Endothelial cell of umbilical vein (primary cell): ENCODE measurements at regions not wholly inside any gene's neighbourhood (a gene's known extent, or its start where the extent isn't known, plus 50 kb on each side); places are given as distances from the start of the nearest gene placed in this dataset.

ENCODE experiments used
- BruUV-seq: library from RNA; stranded (reverse); fragments of 400-500 nt; replicated peaks from 2 replicates; lab custom pipeline; 2021; lab: Mats Ljungman, UMichigan
- CTCF ChIA-PET: fragments of 300-600, 350-600 bp; sonication (Branson Sonifier 250); formaldehyde crosslinking; loops from one replicate; lab custom pipeline; 2021; ENCODE audit warnings: antibody characterized with exemption, inconsistent platforms; lab: Charles Lee
- POLR2A ChIA-PET: fragments of 300-600, 350-600 bp; sonication (Branson Sonifier 250); formaldehyde crosslinking; loops from one replicate; lab custom pipeline; 2021; ENCODE audit warnings: antibody characterized with exemption, inconsistent platforms; lab: Charles Lee
- DNase-seq: peaks from one replicate; pipeline ENCODE4 v3.0.0-alpha.2; 2011; ENCODE audit warnings: low read depth, low spot score
- FAIRE-seq: peaks from 2 replicates; lab custom pipeline; 2011; peaks lifted over from hg19 to GRCh38; lab: Jason Lieb, UNC
- H2AFZ ChIP-seq: 2 replicates; pipeline ENCODE4 v1.6.0; 2012; ENCODE audit warnings: low read depth, low read length, control low read depth, inconsistent platforms
- H3K27ac ChIP-seq: 2 replicates; pipeline ENCODE4 v1.5.1; 2011; ENCODE audit warnings: low read depth, mild to moderate bottlenecking, control low read depth, low read length, moderate library complexity; ENCODE audit not compliant: insufficient read depth
- H3K27me3 ChIP-seq, 2 experiments: 2 replicates each; pipeline versions ENCODE4 v1.6.0 to v1.6.1; 2011; ENCODE audit warnings: low read length in 2 of 2, mixed read lengths in 1 of 2; ENCODE audit not compliant: control insufficient read depth in 2 of 2, insufficient read depth in 2 of 2
- H3K36me3 ChIP-seq, 2 experiments: 2 replicates in 1 of 2; 3 replicates in 1 of 2; pipeline ENCODE4 v1.5.1; 2011; ENCODE audit warnings: low read length in 2 of 2, mild to moderate bottlenecking in 1 of 2, moderate library complexity in 1 of 2; ENCODE audit not compliant: control insufficient read depth in 2 of 2, insufficient read depth in 2 of 2; ENCODE audit errors: extremely low read depth in 1 of 2
- H3K4me1 ChIP-seq: 3 replicates; pipeline ENCODE4 v1.5.1; 2011; ENCODE audit warnings: mild to moderate bottlenecking, low read length; ENCODE audit not compliant: control insufficient read depth, insufficient read depth; ENCODE audit errors: extremely low read depth
- H3K4me2 ChIP-seq: 2 replicates; pipeline ENCODE4 v1.6.1; 2011; ENCODE audit warnings: low read length, control low read depth, mixed read lengths; ENCODE audit not compliant: insufficient read depth
- H3K4me3 ChIP-seq, 3 experiments: fragments of 200-600 bp in 1 of 3; sonication (generic), shearing (Covaris generic) in 1 of 3; replicated peaks in 1 of 3; 2 replicates each; pipeline ENCODE4 v1.5.1; 2011 to 2016; ENCODE audit warnings: control low read depth in 3 of 3, low read length in 3 of 3, mild to moderate bottlenecking in 2 of 3, inconsistent platforms in 1 of 3, low read depth in 1 of 3, moderate library complexity in 1 of 3; ENCODE audit not compliant: insufficient read depth in 1 of 3
- H3K79me2 ChIP-seq: 2 replicates; pipeline ENCODE4 v1.6.0; 2012; ENCODE audit warnings: low read length, inconsistent platforms; ENCODE audit not compliant: control insufficient read depth, insufficient read depth
- H3K9ac ChIP-seq: replicated peaks from 2 replicates; pipeline ENCODE3; 2011; ENCODE audit warnings: low read length, control low read depth; ENCODE audit not compliant: insufficient read depth; ENCODE audit errors: extremely low read depth
- H3K9me1 ChIP-seq: replicated peaks from 3 replicates; pipeline ENCODE4 v1.6.0; 2011; ENCODE audit warnings: mild to moderate bottlenecking, low read length; ENCODE audit not compliant: control insufficient read depth, insufficient read depth; ENCODE audit errors: extremely low read depth
- H3K9me3 ChIP-seq: replicated peaks from 2 replicates; pipeline ENCODE4 v1.5.1; 2012; ENCODE audit warnings: low read length, inconsistent platforms; ENCODE audit not compliant: control insufficient read depth, insufficient read depth
- H4K20me1 ChIP-seq: replicated peaks from 2 replicates; pipeline ENCODE3; 2011; ENCODE audit warnings: mild to moderate bottlenecking, low read length; ENCODE audit not compliant: control insufficient read depth, insufficient read depth; ENCODE audit errors: extremely low read depth
- CTCF ChIP-seq, 2 donors: IDR thresholded peaks; 1 replicate in 1 of 2; 2 replicates in 1 of 2; pipeline ENCODE4 v1.5.1; 2011; ENCODE audit warnings: low read length in 2 of 2, mild to moderate bottlenecking in 2 of 2, moderate library complexity in 2 of 2, control low read depth in 1 of 2, inconsistent platforms in 1 of 2, low read depth in 1 of 2; ENCODE audit not compliant: insufficient read depth in 1 of 2; ENCODE audit errors: extremely low read depth in 1 of 2
- EZH2 ChIP-seq: IDR thresholded peaks from 2 replicates; pipeline ENCODE4 v1.6.1; 2012; ENCODE audit warnings: borderline replicate concordance, low read depth, mild to moderate bottlenecking, moderate library complexity, low read length, inconsistent platforms; ENCODE audit not compliant: severe bottlenecking
- FOS ChIP-seq: IDR thresholded peaks from 2 replicates; pipeline ENCODE4 v1.6.1; 2011; ENCODE audit warnings: mild to moderate bottlenecking, low read length, moderate library complexity, borderline replicate concordance; ENCODE audit not compliant: insufficient read depth
- GATA2 ChIP-seq: IDR thresholded peaks from 2 replicates; pipeline ENCODE4 v1.7.0; 2011; ENCODE audit warnings: low read depth, mild to moderate bottlenecking, moderate library complexity, mixed read lengths, low read length; ENCODE audit not compliant: insufficient read length, insufficient read depth
- JUN ChIP-seq: IDR thresholded peaks from 2 replicates; pipeline ENCODE4 v1.6.1; 2011; ENCODE audit warnings: borderline replicate concordance, low read depth; ENCODE audit not compliant: insufficient read length, insufficient read depth
- MAX ChIP-seq: IDR thresholded peaks from 2 replicates; pipeline ENCODE4 v1.6.1; 2011; ENCODE audit not compliant: insufficient read depth, insufficient read length
- MYC ChIP-seq: IDR thresholded peaks from one replicate; pipeline ENCODE4 v1.6.1; 2011; ENCODE audit warnings: mild to moderate bottlenecking, low read depth, low read length
- POLR2A ChIP-seq: IDR thresholded peaks from 2 replicates; pipeline ENCODE4 v1.6.1; 2012; ENCODE audit warnings: low read depth, mild to moderate bottlenecking, control low read depth, low read length
- POLR2AphosphoS5 ChIP-seq: IDR thresholded peaks from 2 replicates; pipeline ENCODE4 v1.6.1; 2012; ENCODE audit warnings: low read depth, mild to moderate bottlenecking, control low read depth, low read length, moderate library complexity; ENCODE audit not compliant: insufficient read depth
- dilution Hi-C: fragments of 300-500 bp; cut with MboI; formaldehyde crosslinking; loops from one replicate; pipeline ENCODE4 v1.15.0; 2019; ENCODE audit warnings: low sequenced_read_pairs; ENCODE audit not compliant: extremely low pct_ligation_motif_present
- intact Hi-C: fragments of 100-400 bp; cut with micrococcal nuclease; formaldehyde crosslinking; loops from one replicate; pipeline ENCODE4 v1.10.0; 2022

GRCh38 chr15:35863655-35864054 is 317.7 kb upstream of the DPH6 start:
- H3K4me2 ChIP-seq, result no peak overlapping the region

GRCh38 chr15:35867356-35867755 is 321.4 kb upstream of the DPH6 start:
- Histone ChIP-seq H3K9ac (no peak overlapping the region), H3K9me3 (no peaks in the 10 kb centered on the region), H3K4me2 (no peak overlapping the region), H3K4me3 (no peak overlapping the region), H2AFZ (no peak overlapping the region), H3K9me1 (no peaks in the 10 kb centered on the region), H3K79me2 (no peaks in the 10 kb centered on the region), H3K4me1 (no peaks in the 10 kb centered on the region), H3K36me3 (no peaks in the 10 kb centered on the region), H4K20me1 (no peaks in the 10 kb centered on the region), H3K27me3 (no peaks in the 10 kb centered on the region), H3K27ac (no peak overlapping the region)
- no TSS peak for BruUV-seq
- FAIRE-seq (no peak), DNase-seq (no peak)
- dilution Hi-C loops (no loop called here), intact Hi-C loops (loop anchor here (10.0 kb wide), 1 partner anchor 47 kb away; no protein-coding TSS in a partner anchor)
- CTCF ChIA-PET, result no interaction called here
- no peak for TF ChIP-seq GATA2
- no peak for TF ChIP-seq EZH2
- no peak for TF ChIP-seq JUN
- no peak for TF ChIP-seq MYC
- TF ChIP-seq POLR2A, result no peak
- no peak for TF ChIP-seq MAX
- TF ChIP-seq POLR2AphosphoS5, result no peak
- TF ChIP-seq FOS, result no peak
- TF ChIP-seq CTCF (IDR thresholded peaks at IDR 0.05; ENCODE audit: extremely low read depth in 1 of 2, insufficient read depth in 1 of 2, low read depth in 1 of 2, low read length in 2 of 2), result no peak
- POLR2A ChIA-PET, result no interaction called here

More at GRCh38 chr15:35863655-35864054, 317.7 kb upstream of the DPH6 start:
- Histone ChIP-seq H3K9ac (no peak overlapping the region), H3K27ac (no peak overlapping the region), H3K79me2 (no peaks in the 10 kb centered on the region), H3K36me3 (no peaks in the 10 kb centered on the region), H4K20me1 (no peaks in the 10 kb centered on the region), H3K9me1 (no peaks in the 10 kb centered on the region), H2AFZ (no peak overlapping the region), H3K4me3 (no peak overlapping the region), H3K27me3 (no peaks in the 10 kb centered on the region), H3K4me1 (no peaks in the 10 kb centered on the region), H3K9me3 (no peaks in the 10 kb centered on the region)
- CTCF ChIA-PET, result no interaction called here
- BruUV-seq, result no TSS peak
- POLR2A ChIA-PET, result no interaction called here
- intact Hi-C loops (loop anchor here (10.0 kb wide), 1 partner anchor 51 kb away; no protein-coding TSS in a partner anchor), dilution Hi-C loops (no loop called here)
- DNase-seq (no peak), FAIRE-seq (no peak)
- TF ChIP-seq POLR2AphosphoS5 (no peak), FOS (no peak)
